ENCODE measurements at regions not wholly inside any gene's neighbourhood (a gene's known extent, or its start where the extent isn't known, plus 50 kb on each side); places are given as distances from the start of the nearest gene placed in this dataset.
"Not testable (repeated sequence)": the region's sequence is repeated elsewhere in the genome, so short reads cannot be mapped to it uniquely, and the experiment has no call there.

DNA sequence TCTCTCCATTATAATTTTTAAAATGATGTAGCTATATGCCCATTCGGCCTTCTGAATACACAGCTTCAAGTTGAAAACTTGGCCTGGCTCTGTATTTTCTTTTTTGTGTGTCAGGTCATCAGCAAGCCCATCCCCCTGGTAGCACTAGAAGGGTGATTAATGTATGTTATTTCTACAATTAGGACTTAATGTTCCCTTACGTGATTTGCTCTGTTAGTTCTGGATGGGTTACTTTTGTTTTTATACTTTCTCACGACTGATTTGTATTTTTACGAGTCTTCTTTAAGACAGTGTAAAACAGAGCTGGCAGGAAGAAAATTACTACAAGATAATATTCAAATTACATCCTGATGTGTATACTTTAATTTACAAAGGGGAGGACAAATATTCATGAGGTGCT lies 88.4 kb upstream of the RGPD4 start:
- Mint-ChIP-seq H3K36me3 (no peaks in the 10 kb centered on the region), H3K4me1 (no peaks in the 10 kb centered on the region), H3K27ac (no peak overlapping the region), H3K4me3 (no peak overlapping the region), H3K9me3 (peaks cover 9% of the 10 kb centered on the region)
- DNase-seq (ENCODE audit: low spot score in 2 of 2) (no peak), ATAC-seq (no peak)

DNA sequence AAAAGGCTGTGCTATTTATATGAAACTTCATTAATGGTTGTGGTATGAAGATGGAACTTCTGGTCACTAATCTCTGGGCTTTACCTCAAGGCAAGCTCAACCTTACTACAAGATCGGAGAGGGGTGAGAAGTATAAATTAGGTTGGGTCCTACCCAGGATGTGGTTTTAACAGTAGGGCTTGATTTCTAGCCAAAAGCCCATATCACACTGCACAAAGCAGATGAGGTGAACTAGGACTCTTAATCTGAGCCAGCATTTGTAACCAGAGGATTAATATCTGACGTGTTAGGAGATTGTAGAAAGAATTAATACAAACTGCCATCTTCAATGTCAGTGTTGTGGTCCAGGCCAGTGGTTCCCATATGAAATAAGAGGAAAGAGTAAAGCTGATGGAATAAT lies 86.4 kb upstream of the RGPD4 start:
- ATAC-seq (no peak), DNase-seq (ENCODE audit: low spot score in 2 of 2) (no peak)
- Mint-ChIP-seq H3K4me3 (no peak overlapping the region), H3K9me3 (peaks cover 12% of the 10 kb centered on the region), H3K4me1 (no peaks in the 10 kb centered on the region), H3K27ac (no peak overlapping the region), H3K36me3 (no peaks in the 10 kb centered on the region)

DNA sequence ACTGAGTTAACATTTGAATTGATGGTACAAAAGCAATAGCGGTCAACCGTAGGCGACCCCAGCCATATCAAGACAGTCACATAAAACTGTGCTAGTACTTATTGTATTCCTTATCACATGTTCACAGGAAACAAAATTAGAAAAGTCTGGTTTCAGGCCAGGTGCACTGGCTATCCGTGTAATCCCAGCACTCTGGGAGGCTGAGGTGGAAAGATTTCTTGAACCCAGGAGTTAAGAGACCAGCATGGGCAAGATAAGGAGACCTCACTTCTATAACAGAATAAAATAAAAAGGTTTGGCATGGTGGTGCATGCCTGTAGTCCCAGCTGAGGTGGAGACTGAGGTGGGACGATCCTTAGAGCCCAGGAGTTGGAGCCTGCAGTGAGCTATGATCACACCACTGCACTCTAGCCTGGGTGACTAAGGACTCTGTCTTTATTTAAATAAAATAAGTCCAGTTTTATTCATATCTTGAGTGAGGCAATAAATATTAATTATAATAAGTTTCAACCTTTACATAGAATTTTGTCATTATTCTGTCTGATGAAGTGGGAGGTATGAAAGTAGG lies 84.1 kb upstream of the RGPD4 start:
- Mint-ChIP-seq H3K27ac (no peak overlapping the region), H3K9me3 (peaks cover 10% of the 10 kb centered on the region), H3K36me3 (no peaks in the 10 kb centered on the region), H3K4me1 (no peaks in the 10 kb centered on the region), H3K4me3 (no peak overlapping the region)
- ATAC-seq: no peak
- no peak for DNase-seq (ENCODE audit: low spot score in 2 of 2)

DNA sequence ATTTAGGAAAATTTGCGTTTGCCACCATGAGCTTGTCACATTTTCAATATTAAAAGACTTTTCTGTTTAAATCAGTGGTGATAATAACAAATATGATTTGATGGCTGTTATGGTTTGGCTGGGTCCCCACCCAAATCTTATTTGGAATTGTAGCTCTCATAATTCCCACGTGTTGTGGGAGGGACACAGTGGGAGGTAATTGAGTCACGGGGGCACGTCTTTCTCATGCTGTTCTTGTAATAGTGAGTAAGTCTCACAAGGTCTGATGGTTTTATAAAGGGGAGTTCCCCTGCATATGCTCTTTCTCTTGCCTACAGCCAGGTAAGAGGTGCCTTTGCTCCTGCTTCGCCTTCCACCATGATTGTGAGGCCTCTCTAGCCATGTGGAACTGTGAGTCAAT lies 83.4 kb upstream of the RGPD4 start:
- no peaks in the 10 kb centered on the region for H3K36me3 Mint-ChIP-seq
- H3K9me3 Mint-ChIP-seq: peaks cover 10% of the 10 kb centered on the region
- no peak overlapping the region for H3K27ac Mint-ChIP-seq
- no peak for DNase-seq (ENCODE audit: low spot score in 2 of 2)
- H3K4me1 Mint-ChIP-seq: no peaks in the 10 kb centered on the region
- no peak for ATAC-seq
- no peak overlapping the region for H3K4me3 Mint-ChIP-seq

DNA sequence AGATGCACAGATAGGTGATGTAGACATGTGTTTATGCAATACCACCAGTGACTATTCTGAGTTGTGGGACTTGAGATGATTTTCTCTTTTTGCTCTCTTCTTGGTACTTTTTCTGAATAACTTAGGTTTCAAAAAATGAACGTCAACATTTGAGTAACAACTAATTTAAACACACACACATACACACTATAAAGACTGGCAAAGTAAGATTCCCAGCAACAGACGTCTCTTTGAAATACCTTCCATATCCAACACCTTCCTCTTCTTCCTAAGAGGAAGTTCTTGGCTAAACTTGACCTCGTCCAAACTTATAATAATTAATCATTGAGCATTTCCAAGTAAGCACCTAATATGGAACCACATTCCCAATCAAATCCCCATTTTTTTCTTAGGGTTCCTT lies 81.6 kb upstream of the RGPD4 start:
- no peaks in the 10 kb centered on the region for H3K4me1 Mint-ChIP-seq
- H3K27ac Mint-ChIP-seq: no peak overlapping the region
- H3K36me3 Mint-ChIP-seq: no peaks in the 10 kb centered on the region
- DNase-seq (ENCODE audit: low spot score in 2 of 2) (no peak), ATAC-seq (no peak)
- no peak overlapping the region for H3K4me3 Mint-ChIP-seq
- H3K9me3 Mint-ChIP-seq: peaks cover 6% of the 10 kb centered on the region

DNA sequence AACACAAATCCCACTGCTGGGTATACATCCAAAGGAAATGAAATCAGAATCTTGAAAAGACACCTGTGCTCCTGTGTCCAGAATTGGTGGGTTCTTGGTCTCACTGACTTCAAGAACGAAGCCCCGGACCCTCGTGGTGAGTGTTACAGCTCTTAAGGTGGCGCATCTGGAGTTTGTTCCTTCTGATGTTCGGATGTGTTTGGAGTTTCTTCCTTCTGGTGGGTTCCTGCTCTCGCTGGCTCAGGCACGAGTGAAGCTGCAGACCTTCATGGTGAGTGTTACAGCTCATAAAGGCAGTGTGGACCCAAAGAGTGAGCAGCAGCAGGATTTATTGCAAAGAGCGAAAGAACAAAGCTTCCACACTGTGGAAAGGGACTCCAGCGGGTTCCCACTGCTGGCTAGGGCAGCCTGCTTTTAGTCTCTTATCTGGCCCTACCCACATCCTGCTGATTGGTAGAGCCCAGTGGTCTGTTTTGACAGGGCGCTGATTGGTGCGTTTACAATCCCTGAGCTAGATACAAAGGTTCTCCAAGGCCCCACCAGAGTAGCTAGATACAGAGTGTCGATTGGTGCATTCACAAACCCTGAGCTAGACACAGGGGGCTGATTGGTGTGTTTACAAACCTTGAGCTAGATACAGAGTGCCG lies 80.0 kb upstream of the RGPD4 start:
- H3K27ac Mint-ChIP-seq; H3K4me3 Mint-ChIP-seq; H3K36me3 Mint-ChIP-seq; H3K4me1 Mint-ChIP-seq; ATAC-seq; H3K9me3 Mint-ChIP-seq; DNase-seq (ENCODE audit: low spot score in 2 of 2): not testable (repeated sequence)

DNA sequence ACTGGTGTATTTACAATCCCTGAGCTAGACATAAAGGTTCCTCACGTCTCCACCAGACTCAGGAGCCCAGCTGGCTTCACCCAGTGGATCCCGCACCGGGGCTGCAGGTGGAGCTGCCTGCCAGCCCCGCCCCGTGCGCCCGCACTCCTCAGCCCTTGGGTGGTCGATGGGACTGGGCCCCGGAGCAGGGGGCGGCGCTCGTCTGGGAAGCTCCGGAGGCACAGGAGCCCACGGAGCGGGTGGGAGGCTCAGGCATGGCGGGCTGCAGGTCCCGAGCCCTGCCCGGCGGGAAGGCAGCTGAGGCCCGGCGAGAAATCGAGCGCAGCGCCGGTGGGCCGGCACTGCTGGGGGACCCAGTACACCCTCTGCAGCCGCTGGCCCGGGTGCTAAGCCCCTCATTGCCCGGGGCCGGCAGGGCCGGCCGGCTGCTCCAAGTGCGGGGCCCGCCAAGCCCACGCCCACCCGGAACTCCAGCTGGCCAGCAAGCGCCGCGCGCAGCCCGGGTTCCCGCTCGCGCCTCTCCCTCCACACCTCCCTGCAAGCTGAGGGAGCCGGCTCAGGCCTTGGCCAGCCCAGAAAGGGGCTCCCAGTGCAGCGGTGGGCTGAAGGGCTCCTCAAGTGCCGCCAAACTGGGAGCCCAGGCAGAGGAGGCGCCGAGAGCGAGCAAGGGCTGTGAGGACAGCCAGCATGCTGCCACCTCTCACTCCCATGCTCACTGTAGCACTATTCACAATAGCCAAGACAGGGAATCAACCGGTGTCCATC lies 79.3 kb upstream of the RGPD4 start:
- not testable (repeated sequence) for H3K4me3 Mint-ChIP-seq; ATAC-seq; H3K4me1 Mint-ChIP-seq; H3K27ac Mint-ChIP-seq; DNase-seq (ENCODE audit: low spot score in 2 of 2); H3K9me3 Mint-ChIP-seq; H3K36me3 Mint-ChIP-seq

DNA sequence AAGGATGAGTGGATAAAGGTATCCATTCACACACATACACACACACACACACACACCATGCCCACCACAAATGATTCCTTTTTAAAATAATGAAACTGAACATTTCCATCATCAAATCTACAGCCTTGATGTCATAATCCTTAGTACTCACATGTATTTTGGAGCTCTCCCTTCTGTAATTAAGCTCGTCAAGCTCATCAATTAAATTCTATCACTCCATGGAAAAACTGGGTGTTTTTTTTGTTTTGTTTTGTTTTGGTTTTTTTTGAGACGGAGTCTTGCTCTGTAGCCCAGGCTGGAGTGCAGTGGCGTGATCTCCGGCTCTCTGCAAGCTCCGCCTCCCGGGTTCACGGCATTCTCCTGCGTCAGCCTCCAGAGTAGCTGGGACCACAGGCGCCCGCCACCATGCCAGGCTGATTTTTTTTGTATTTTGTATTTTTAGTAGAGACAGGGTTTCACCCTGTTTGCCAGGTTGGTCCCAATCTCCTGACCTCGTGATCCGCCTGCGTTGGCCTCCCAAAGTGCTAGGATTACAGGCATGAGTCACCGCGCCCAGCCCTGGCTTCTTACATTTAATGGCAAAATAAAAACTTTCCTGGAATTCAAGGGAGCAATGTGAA lies 78.6 kb upstream of the RGPD4 start:
- Mint-ChIP-seq H3K9me3 (peaks cover 3% of the 10 kb centered on the region), H3K4me3 (no peak overlapping the region), H3K4me1 (no peaks in the 10 kb centered on the region), H3K27ac (no peak overlapping the region), H3K36me3 (no peaks in the 10 kb centered on the region)
- ATAC-seq (no peak), DNase-seq (ENCODE audit: low spot score in 2 of 2) (no peak)

DNA sequence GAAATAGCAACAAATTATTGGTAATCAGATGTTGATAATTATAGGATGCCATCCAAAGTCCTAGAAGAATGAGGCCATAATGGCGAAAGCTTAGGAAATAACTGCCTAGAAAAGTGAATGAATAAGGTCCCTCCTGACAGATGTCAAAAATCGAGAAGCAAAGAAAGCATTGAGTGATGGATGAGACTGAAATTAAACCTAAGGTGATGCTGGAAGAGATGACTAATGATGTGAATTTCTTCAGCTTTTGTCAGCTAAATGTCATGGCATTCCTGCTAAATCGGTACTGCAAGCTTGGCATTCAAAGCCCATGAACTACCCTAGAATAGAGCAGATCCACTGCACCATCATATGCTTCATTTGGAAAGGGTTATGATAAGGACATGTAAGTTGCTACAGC lies 74.8 kb upstream of the RGPD4 start:
- Mint-ChIP-seq H3K9me3 (peaks cover 4% of the 10 kb centered on the region), H3K27ac (no peak overlapping the region), H3K4me1 (no peaks in the 10 kb centered on the region), H3K36me3 (no peaks in the 10 kb centered on the region), H3K4me3 (no peak overlapping the region)
- no peak for ATAC-seq
- no peak for DNase-seq (ENCODE audit: low spot score in 2 of 2)

DNA sequence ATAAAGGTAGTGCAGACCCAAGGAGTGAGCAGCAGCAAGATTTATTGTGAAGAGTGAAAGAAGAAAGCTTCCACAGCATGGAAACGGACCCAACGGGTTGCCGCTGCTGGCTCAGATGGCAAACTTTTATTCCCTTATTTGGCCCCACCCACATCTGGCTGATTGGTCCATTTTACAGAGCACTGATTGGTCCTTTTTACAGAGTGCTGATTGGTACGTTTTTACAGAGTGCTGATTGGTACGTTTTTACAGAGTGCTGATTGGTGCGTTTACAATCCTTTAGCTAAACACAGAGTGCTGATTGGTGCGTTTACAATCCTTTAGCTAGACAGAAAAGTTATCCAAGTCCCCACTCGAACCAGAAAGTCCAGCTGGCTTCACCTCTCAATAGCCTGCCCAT lies 72.9 kb upstream of the RGPD4 start:
- not testable (repeated sequence) for H3K27ac Mint-ChIP-seq; H3K36me3 Mint-ChIP-seq; H3K4me1 Mint-ChIP-seq; H3K9me3 Mint-ChIP-seq; DNase-seq (ENCODE audit: low spot score in 2 of 2); H3K4me3 Mint-ChIP-seq; ATAC-seq

DNA sequence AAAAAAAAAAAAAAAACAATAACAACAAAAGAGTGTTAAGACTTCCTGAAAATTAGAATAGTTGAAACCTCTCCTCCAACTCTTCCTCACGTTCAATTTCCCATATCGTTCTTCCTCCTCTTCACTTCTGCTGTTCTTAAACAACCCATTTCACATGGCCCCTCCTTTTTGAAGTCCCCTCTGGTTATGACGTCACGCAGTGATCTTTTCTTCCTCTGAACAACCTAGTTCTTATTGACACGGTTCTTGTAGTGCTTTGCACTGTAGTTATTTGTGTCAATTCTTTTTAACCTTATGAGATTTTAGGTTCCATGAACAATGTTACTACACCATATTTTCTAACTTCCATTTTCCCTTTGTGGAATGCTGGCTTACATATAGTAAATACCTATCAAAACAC lies 69.5 kb upstream of the RGPD4 start:
- H3K4me3 Mint-ChIP-seq: no peak overlapping the region
- DNase-seq (ENCODE audit: low spot score in 2 of 2): no peak
- peaks cover 6% of the 10 kb centered on the region for H3K9me3 Mint-ChIP-seq
- H3K4me1 Mint-ChIP-seq: no peaks in the 10 kb centered on the region
- no peak overlapping the region for H3K27ac Mint-ChIP-seq
- H3K36me3 Mint-ChIP-seq: no peaks in the 10 kb centered on the region
- ATAC-seq: no peak

DNA sequence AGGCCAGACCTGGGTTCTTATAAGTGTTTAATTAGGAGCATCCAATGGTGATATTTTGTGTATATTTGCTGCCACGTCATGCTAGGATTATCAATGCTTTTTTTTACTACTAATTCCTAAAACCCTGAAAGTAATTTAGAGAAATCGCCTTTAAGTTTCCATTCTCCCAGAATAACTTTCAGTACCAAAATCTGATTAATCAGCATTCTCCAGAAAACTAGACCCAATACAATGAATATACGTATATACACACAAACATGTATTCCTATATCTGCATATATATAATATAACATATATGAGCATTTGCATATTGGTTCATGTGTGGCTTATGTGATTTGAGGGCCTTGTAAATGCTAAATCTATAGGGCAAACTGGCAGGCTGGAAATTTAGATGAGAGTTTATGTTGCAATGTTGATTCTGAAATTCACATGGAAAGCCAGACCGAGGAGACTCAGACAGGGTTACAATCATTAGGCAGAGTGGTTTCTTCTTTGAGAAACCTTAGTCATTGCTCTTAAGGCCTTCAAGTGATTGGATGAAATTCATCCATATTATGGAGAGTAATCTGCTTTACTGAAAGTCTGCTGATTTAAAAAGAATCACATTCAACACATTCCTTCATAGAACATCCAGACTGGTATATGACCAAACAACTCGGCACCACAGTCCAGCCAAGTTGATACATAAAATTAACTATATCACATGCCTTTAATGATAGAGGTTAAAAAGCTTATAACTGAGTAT lies 65.9 kb upstream of the RGPD4 start:
- no peaks in the 10 kb centered on the region for H3K4me1 Mint-ChIP-seq
- no peaks in the 10 kb centered on the region for H3K36me3 Mint-ChIP-seq
- no peak overlapping the region for H3K4me3 Mint-ChIP-seq
- H3K9me3 Mint-ChIP-seq: peaks cover 10% of the 10 kb centered on the region
- DNase-seq (ENCODE audit: low spot score in 2 of 2) (no peak), ATAC-seq (no peak)
- no peak overlapping the region for H3K27ac Mint-ChIP-seq

DNA sequence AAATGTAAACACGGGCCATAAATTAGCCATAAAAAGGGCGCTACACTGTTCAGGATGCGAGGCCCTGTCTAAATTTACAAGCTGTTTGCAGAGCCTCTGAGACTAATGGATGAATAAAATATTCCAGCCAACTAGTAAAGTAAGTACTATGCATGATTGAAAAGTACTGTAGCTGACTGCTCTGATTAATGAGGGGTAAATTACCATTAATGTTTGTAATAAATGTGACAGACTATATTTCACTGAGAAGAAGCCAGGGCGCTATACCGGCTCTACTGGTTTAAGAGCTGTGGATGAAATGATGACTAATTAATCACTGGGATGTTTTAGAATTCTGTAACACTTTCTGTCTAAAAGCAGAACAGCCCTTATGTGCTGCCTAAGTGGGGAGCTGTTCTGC lies 54.3 kb upstream of the RGPD4 start:
- Mint-ChIP-seq H3K9me3 (peaks cover 4% of the 10 kb centered on the region), H3K4me1 (no peaks in the 10 kb centered on the region), H3K4me3 (no peak overlapping the region), H3K27ac (no peak overlapping the region), H3K36me3 (no peaks in the 10 kb centered on the region)
- ATAC-seq (no peak), DNase-seq (ENCODE audit: low spot score in 2 of 2) (no peak)

DNA sequence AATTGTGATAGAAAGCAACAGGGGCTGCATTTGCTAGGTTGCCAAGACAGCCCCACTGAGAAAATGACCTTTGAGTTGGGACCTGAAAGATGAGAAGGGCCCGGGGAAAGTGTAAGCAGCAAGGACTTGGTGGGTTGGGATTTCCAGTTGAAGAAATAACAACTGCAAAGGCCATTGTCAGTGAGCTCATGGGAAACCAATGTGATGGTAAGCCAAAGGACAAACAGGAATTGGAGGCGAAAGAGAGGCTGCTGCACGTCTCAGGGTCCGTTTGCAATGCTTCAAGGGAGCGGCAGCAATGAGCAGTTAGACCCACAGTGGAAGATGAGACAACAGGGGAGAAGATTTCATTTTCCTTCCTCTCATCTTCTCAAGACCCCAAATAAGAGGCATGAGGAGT lies 51.5 kb upstream of the RGPD4 start:
- H3K36me3 Mint-ChIP-seq: no peaks in the 10 kb centered on the region
- peaks cover 4% of the 10 kb centered on the region for H3K9me3 Mint-ChIP-seq
- DNase-seq (ENCODE audit: low spot score in 2 of 2) (no peak), ATAC-seq (no peak)
- H3K4me1 Mint-ChIP-seq: no peaks in the 10 kb centered on the region
- no peak overlapping the region for H3K27ac Mint-ChIP-seq
- no peak overlapping the region for H3K4me3 Mint-ChIP-seq

DNA sequence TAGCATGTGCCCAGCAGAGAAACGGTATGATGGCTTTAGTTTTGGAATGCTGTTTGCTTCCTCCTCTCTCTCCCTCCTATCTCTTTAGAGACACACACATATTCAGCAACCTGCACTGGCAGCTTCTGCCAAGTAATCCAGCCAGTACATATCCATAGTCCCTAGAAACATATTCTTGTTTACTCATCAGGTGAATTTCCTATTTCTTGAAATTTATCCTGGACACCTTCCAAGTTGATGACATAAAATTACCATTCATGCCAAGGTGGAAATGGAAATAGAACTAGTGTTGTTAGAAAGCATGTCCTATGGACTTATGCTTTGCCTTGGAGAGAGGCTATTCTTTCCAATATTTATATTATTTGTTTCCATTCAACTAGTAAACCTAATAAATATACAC lies 50.9 kb upstream of the RGPD4 start:
- no peaks in the 10 kb centered on the region for H3K36me3 Mint-ChIP-seq
- ATAC-seq (no peak), DNase-seq (ENCODE audit: low spot score in 2 of 2) (no peak)
- H3K9me3 Mint-ChIP-seq: peaks cover 4% of the 10 kb centered on the region
- no peak overlapping the region for H3K27ac Mint-ChIP-seq
- H3K4me1 Mint-ChIP-seq: no peaks in the 10 kb centered on the region
- no peak overlapping the region for H3K4me3 Mint-ChIP-seq

Measured in stimulated activated effector memory CD8-positive, alpha-beta T cell treated with anti-CD3 and anti-CD28 coated beads, Interleukin-12 subunit alpha, Interleukin-12 subunit beta, amount 100 ng/mL, for 72 hours (primary cell).